ENCODE measurements at regions not wholly inside any gene's neighbourhood (a gene's known extent, or its start where the extent isn't known, plus 50 kb on each side); places are given as distances from the start of the nearest gene placed in this dataset.

DNA sequence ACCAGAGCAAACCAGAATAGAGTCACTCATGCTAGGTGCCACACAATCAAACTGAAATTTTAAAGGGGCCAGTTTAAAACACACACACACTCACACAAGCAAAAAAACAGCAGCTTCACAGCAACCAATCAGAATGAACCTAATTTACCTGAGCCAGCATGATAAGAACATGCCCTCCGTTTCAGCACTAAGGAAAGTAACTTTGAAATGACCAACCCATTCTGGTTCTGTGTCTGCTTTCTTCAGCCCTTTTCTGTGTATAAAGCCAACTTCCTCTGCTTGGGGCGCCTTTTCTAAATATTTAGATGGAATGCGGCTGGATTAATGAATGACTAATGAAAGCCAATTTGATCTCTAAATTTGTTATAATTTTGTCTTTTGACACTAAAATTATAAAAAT, 629.1 kb downstream of the ZEB2 start:
- 50% methylated on average over 1 of the region's 3 CpGs for WGBS (ENCODE audit: insufficient coverage)

DNA sequence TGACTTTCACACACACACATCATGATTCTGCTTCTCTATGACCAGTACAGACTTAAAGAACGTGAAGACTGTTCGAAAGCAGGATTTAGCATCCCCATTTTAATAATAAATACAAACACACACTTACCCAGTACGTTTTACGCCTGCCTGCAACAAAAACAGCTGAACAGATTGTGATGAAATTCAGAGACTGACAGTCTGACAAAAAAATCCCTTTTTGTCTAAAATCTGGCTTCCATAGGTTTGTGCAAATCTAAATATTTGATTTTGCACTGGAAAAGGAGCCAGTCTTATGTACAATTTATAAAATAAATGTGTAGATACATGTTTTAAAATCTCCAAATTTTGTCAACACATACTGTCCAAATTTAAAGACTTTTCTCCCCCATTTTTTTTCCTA, 630.7 kb downstream of the ZEB2 start:
- intact Hi-C loops (cut with micrococcal nuclease): no loop called here
- H3K27me3 ChIP-seq (replicated peaks in 1 of 4; ENCODE audit: control extremely low read depth in 1 of 4, control insufficient read depth in 3 of 4, insufficient read depth in 4 of 4, low read length in 3 of 4): no peaks in the 10 kb centered on the region
- ChIA-PET POLR2A (no interaction called here), CTCF (no interaction called here)
- DNase-seq (no peak), ATAC-seq (ENCODE audit: low read depth) (no peak)
- no peak overlapping the region for H3K4me2 ChIP-seq (replicated peaks; ENCODE audit: low read depth, low read length, poor library complexity, severe bottlenecking)
- Mint-ChIP-seq H3K4me1 (no peaks in the 10 kb centered on the region), H3K27ac (no peak overlapping the region), H3K9me3 (ENCODE audit: insufficient read depth) (no peaks in the 10 kb centered on the region), H3K4me3 (no peak overlapping the region), H3K27me3 (no peaks in the 10 kb centered on the region)
- H3K4me1 ChIP-seq (ENCODE audit: control insufficient read depth in 2 of 2, insufficient read depth in 2 of 2, low read length in 2 of 2): no peaks in the 10 kb centered on the region
- no peak overlapping the region for H3K4me3 ChIP-seq (ENCODE audit: control extremely low read depth in 1 of 5, extremely low read depth in 1 of 5, insufficient read depth in 1 of 5, low read depth in 2 of 5, low read length in 4 of 5)
- no peak overlapping the region for H3K9ac ChIP-seq (ENCODE audit: low read length)
- no peak overlapping the region for H2AFZ ChIP-seq (ENCODE audit: insufficient read depth, low read depth, low read length, poor library complexity, severe bottlenecking)
- H4K20me1 ChIP-seq (ENCODE audit: control insufficient read depth, insufficient read depth, low read length, poor library complexity, severe bottlenecking): no peaks in the 10 kb centered on the region
- no peaks in the 10 kb centered on the region for H3K9me3 ChIP-seq (ENCODE audit: control extremely low read depth in 1 of 3, control insufficient read depth in 2 of 3, insufficient read depth in 1 of 3, low read length in 2 of 3)
- TF ChIP-seq, protein P1, sequence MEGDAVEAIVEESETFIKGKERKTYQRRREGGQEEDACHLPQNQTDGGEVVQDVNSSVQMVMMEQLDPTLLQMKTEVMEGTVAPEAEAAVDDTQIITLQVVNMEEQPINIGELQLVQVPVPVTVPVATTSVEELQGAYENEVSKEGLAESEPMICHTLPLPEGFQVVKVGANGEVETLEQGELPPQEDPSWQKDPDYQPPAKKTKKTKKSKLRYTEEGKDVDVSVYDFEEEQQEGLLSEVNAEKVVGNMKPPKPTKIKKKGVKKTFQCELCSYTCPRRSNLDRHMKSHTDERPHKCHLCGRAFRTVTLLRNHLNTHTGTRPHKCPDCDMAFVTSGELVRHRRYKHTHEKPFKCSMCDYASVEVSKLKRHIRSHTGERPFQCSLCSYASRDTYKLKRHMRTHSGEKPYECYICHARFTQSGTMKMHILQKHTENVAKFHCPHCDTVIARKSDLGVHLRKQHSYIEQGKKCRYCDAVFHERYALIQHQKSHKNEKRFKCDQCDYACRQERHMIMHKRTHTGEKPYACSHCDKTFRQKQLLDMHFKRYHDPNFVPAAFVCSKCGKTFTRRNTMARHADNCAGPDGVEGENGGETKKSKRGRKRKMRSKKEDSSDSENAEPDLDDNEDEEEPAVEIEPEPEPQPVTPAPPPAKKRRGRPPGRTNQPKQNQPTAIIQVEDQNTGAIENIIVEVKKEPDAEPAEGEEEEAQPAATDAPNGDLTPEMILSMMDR (IDR thresholded peaks at IDR 0.05): no peak
- no peak for TF ChIP-seq EZH2 (IDR thresholded peaks at IDR 0.05; ENCODE audit: borderline replicate concordance, insufficient read depth, low read depth, low read length, poor library complexity, severe bottlenecking)
- no peak overlapping the region for H3K27ac ChIP-seq (ENCODE audit: low read length in 2 of 2)
- H3K36me3 ChIP-seq (replicated peaks in 1 of 2; ENCODE audit: control extremely low read depth in 1 of 2, control insufficient read depth in 1 of 2, extremely low read depth in 1 of 2, insufficient read depth in 2 of 2, low read length in 1 of 2): no peaks in the 10 kb centered on the region
- no peaks in the 10 kb centered on the region for H3K79me2 ChIP-seq (ENCODE audit: control insufficient read depth, insufficient read depth, low read length)
- 94% methylated on average over 2 of the region's 4 CpGs for WGBS (ENCODE audit: insufficient coverage)

More for the DNA sequence above, 629.1 kb downstream of the ZEB2 start:
- intact Hi-C loops (cut with micrococcal nuclease): no loop called here
- ChIA-PET POLR2A (no interaction called here), CTCF (no interaction called here)
- Histone ChIP-seq H3K79me2 (ENCODE audit: control insufficient read depth, insufficient read depth, low read length) (no peaks in the 10 kb centered on the region), H2AFZ (ENCODE audit: insufficient read depth, low read depth, low read length, poor library complexity, severe bottlenecking) (no peak overlapping the region), H3K27me3 (replicated peaks in 1 of 4; ENCODE audit: control extremely low read depth in 1 of 4, control insufficient read depth in 3 of 4, insufficient read depth in 4 of 4, low read length in 3 of 4) (no peaks in the 10 kb centered on the region), H3K9me3 (ENCODE audit: control extremely low read depth in 1 of 3, control insufficient read depth in 2 of 3, insufficient read depth in 1 of 3, low read length in 2 of 3) (no peaks in the 10 kb centered on the region), H4K20me1 (ENCODE audit: control insufficient read depth, insufficient read depth, low read length, poor library complexity, severe bottlenecking) (no peaks in the 10 kb centered on the region), H3K4me2 (replicated peaks; ENCODE audit: low read depth, low read length, poor library complexity, severe bottlenecking) (no peak overlapping the region), H3K27ac (ENCODE audit: low read length in 2 of 2) (no peak overlapping the region), H3K36me3 (replicated peaks in 1 of 2; ENCODE audit: control extremely low read depth in 1 of 2, control insufficient read depth in 1 of 2, extremely low read depth in 1 of 2, insufficient read depth in 2 of 2, low read length in 1 of 2) (no peaks in the 10 kb centered on the region), H3K4me1 (ENCODE audit: control insufficient read depth in 2 of 2, insufficient read depth in 2 of 2, low read length in 2 of 2) (no peaks in the 10 kb centered on the region), H3K9ac (ENCODE audit: low read length) (no peak overlapping the region), H3K4me3 (ENCODE audit: control extremely low read depth in 1 of 5, extremely low read depth in 1 of 5, insufficient read depth in 1 of 5, low read depth in 2 of 5, low read length in 4 of 5) (no peak overlapping the region)
- no peaks in the 10 kb centered on the region for H3K9me3 Mint-ChIP-seq (ENCODE audit: insufficient read depth)
- H3K27ac Mint-ChIP-seq: no peak overlapping the region
- no peak for ATAC-seq (ENCODE audit: low read depth)
- no peaks in the 10 kb centered on the region for H3K4me1 Mint-ChIP-seq
- H3K27me3 Mint-ChIP-seq: no peaks in the 10 kb centered on the region
- TF ChIP-seq EZH2 (IDR thresholded peaks at IDR 0.05; ENCODE audit: borderline replicate concordance, insufficient read depth, low read depth, low read length, poor library complexity, severe bottlenecking): no peak
- TF ChIP-seq, protein P1 (IDR thresholded peaks at IDR 0.05): no peak
- no peak overlapping the region for H3K4me3 Mint-ChIP-seq
- no peak for DNase-seq
